Testis (tissue), 2 donors: ENCODE measurements at regions not wholly inside any gene's neighbourhood (a gene's known extent, or its start where the extent isn't known, plus 50 kb on each side); places are given as distances from the start of the nearest gene placed in this dataset.

Experiments
- DNase-seq: peaks from one replicate; pipeline ENCODE4 v3.0.0-alpha.2; 2019
- H3K27ac ChIP-seq, 2 donors: fragments of 200-600 bp; sonication (generic); one replicate each; pipeline ENCODE4 v1.5.1; 2019
- H3K27me3 ChIP-seq: fragments of 200-600 bp; sonication (generic); one replicate; pipeline ENCODE4 v1.5.1; 2019
- H3K36me3 ChIP-seq: fragments of 200-600 bp; sonication (generic); one replicate; pipeline ENCODE4 v1.5.1; 2017; ENCODE audit warnings: low read depth; ENCODE audit errors: missing control alignments
- H3K4me1 ChIP-seq: fragments of 200-600 bp; sonication (generic); one replicate; pipeline ENCODE4 v1.5.1; 2019
- H3K4me3 ChIP-seq, 2 donors: fragments of 200-600 bp; sonication (generic); one replicate each; pipeline ENCODE4 v1.5.1; 2017 to 2019
- H3K9me3 ChIP-seq: fragments of 200-600 bp; sonication (generic); one replicate; pipeline ENCODE4 v1.5.1; 2017
- POLR2A ChIP-seq: fragments of 450-650 bp; IDR thresholded peaks from one replicate; pipeline ENCODE4 v1.6.1; 2017; ENCODE audit warnings: antibody characterized with exemption, mild to moderate bottlenecking, moderate library complexity
- WGBS, 2 donors: methylation state at CpG; one replicate each; pipeline ENCODE4 v1.1.5; 2018; 5-methylcytosine and 5-hydroxymethylcytosine counted together
- intact Hi-C: fragments of 100-400 bp; cut with DNase I; formaldehyde crosslinking; loops from one replicate; pipeline ENCODE4 v1.15.1; 2023; ENCODE audit warnings: low total_unique reads
- TF ChIP-seq, protein P1 (sequence below), 3 experiments: fragments of 450-650 bp in 2 of 3; fragments of 200-600 bp in 1 of 3; sonication (generic) in 1 of 3; IDR thresholded peaks; one replicate each; pipeline ENCODE4 v1.5.1; 2016 to 2019; ENCODE audit warnings: antibody characterized with exemption in 3 of 3, mild to moderate bottlenecking in 2 of 3, moderate library complexity in 1 of 3

DNA sequence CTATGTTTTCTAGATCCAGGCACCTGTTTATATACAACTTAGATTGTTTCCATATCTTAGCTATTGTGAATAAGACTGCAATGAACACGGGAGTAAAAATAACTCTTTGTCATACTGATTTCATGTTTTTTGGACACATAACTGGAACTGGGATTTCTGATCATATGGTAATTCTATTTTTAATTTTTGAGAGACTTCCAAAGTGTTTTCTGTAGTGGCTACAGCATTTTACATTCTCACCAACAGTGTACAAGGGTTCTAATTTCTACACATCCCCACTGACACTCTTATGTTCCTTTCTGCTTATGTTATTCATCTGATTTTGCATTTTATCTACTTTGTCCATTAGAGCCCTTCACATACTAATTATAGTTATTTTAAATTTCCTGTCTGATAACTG is 1152.9 kb downstream of the SLITRK1 start:
- DNase-seq: no peak
- no peak overlapping the region for H3K4me3 ChIP-seq
- no peak overlapping the region for H3K27ac ChIP-seq
- no peaks in the 10 kb centered on the region for H3K36me3 ChIP-seq
- no peaks in the 10 kb centered on the region for H3K9me3 ChIP-seq
- WGBS, 2 donors: 80 to 90% methylated on average over 1 of the region's 1 CpG
- intact Hi-C loops: no loop called here
- no peaks in the 10 kb centered on the region for H3K27me3 ChIP-seq
- H3K4me1 ChIP-seq: no peaks in the 10 kb centered on the region
- TF ChIP-seq, protein P1, sequence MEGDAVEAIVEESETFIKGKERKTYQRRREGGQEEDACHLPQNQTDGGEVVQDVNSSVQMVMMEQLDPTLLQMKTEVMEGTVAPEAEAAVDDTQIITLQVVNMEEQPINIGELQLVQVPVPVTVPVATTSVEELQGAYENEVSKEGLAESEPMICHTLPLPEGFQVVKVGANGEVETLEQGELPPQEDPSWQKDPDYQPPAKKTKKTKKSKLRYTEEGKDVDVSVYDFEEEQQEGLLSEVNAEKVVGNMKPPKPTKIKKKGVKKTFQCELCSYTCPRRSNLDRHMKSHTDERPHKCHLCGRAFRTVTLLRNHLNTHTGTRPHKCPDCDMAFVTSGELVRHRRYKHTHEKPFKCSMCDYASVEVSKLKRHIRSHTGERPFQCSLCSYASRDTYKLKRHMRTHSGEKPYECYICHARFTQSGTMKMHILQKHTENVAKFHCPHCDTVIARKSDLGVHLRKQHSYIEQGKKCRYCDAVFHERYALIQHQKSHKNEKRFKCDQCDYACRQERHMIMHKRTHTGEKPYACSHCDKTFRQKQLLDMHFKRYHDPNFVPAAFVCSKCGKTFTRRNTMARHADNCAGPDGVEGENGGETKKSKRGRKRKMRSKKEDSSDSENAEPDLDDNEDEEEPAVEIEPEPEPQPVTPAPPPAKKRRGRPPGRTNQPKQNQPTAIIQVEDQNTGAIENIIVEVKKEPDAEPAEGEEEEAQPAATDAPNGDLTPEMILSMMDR (IDR thresholded peaks at IDR 0.05): no peak
- TF ChIP-seq POLR2A: no peak

DNA sequence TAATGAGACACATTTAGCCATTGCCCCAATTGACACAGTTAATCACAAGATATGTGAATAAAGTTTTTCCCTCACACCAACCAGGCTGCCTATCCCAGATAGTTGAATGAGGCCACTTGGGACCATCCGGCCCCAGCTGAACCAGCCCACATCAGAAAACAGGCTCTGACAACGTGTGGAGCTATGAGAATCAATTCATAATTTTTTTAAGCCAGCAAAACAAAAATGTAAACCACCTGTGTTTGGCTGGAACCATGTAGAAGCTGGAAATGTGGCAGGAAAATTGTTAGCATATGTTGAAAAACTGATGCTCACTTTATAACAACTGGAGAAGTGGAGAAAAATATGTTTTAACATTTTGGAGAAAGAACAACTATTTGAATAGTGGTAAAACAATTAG is 1161.3 kb downstream of the SLITRK1 start:
- no peaks in the 10 kb centered on the region for H3K4me1 ChIP-seq
- H3K27me3 ChIP-seq: no peaks in the 10 kb centered on the region
- H3K36me3 ChIP-seq: no peaks in the 10 kb centered on the region
- TF ChIP-seq, protein P1 (IDR thresholded peaks at IDR 0.05): no peak
- TF ChIP-seq POLR2A: no peak
- H3K4me3 ChIP-seq: no peak overlapping the region
- 62 to 68% methylated on average over 2 of the region's 2 CpGs for WGBS, 2 donors
- DNase-seq: no peak
- H3K9me3 ChIP-seq: no peaks in the 10 kb centered on the region
- intact Hi-C loops: no loop called here
- H3K27ac ChIP-seq: no peak overlapping the region

DNA sequence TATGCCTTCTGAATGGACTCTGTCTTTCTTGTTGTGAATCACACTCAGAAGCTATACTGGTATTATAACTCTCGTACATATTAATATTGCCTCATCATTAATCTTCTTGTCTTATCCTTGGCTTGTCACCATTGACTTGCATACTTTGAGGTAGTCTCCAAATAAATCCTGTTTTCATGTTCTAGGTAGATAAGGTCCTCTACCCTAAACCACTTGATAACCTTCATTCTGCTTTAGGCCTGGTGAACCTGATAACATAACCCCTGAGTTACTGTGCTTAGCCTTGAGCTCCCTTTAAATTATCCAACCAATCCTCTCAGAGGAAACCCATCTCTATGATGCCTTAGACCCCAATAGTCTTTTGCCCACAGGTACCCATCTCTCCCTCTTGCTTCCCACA is 1162.3 kb downstream of the SLITRK1 start:
- H3K27me3 ChIP-seq: no peaks in the 10 kb centered on the region
- H3K4me3 ChIP-seq: no peak overlapping the region
- 97 to 100% methylated on average over 1 of the region's 1 CpG for WGBS, 2 donors
- H3K27ac ChIP-seq: no peak overlapping the region
- no peaks in the 10 kb centered on the region for H3K36me3 ChIP-seq
- TF ChIP-seq POLR2A: no peak
- TF ChIP-seq, protein P1 (IDR thresholded peaks at IDR 0.05): no peak
- H3K9me3 ChIP-seq: no peaks in the 10 kb centered on the region
- intact Hi-C loops: no loop called here
- no peaks in the 10 kb centered on the region for H3K4me1 ChIP-seq
- DNase-seq: no peak

DNA sequence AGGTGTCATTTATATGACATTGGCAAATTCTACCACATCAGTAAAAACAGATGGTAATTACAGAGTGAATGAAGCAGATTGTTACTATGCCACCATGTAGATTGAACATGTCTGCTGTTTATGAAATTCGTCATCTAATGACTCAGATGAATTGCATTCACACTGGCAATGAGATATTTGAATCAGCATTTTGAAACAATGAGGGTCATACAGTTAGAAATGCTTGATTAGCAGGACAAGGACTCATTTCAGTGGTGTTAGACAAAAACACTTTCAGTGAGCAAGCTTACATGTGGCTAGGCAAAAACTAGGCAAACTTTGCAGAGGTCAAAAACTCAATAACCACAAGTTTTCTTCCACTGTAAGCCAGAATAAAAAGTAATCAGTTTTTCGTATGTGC is 1165.0 kb downstream of the SLITRK1 start:
- no peak overlapping the region for H3K4me3 ChIP-seq
- H3K4me1 ChIP-seq: no peaks in the 10 kb centered on the region
- TF ChIP-seq, protein P1 (IDR thresholded peaks at IDR 0.05): no peak
- no peak for DNase-seq
- H3K27ac ChIP-seq: no peak overlapping the region
- no peaks in the 10 kb centered on the region for H3K36me3 ChIP-seq
- no peaks in the 10 kb centered on the region for H3K9me3 ChIP-seq
- no peaks in the 10 kb centered on the region for H3K27me3 ChIP-seq
- WGBS, 2 donors: 57 to 77% methylated on average over 2 of the region's 2 CpGs
- intact Hi-C loops: no loop called here

DNA sequence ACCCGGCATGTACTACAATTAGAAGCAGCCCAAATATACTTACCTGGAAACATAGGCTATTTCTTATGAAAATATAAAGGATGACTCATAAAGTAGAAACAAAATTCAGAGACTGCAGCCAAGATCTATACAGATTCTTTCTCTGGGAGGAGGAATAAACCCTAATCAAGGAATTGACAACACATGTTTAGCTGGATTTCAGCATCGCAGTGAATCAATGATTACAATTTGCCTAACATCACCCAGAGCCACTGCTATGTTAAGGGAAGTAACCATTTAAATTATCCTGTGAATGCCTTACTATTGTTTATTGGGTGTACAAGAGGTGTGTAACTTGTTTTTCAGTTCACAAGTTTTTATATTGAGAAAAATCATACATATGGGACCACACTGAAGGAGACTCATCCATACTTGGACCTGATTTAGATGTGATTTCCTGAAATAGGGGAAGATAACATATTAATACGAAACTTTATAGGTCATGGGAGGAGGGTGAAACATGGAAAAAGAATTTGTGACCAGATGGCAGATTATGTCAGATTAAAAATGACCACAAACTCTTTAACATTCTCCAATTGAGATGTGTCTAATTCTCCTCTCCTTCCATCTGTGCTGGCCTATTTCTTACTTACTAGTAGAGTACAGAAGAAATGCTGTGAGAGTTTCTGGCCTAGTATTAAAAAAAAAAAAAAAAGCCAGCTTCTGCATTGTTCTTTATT is 1168.4 kb downstream of the SLITRK1 start:
- WGBS, 2 donors: 89 to 92% methylated on average over 3 of the region's 3 CpGs
- Histone ChIP-seq H3K4me3 (no peak overlapping the region), H3K9me3 (no peaks in the 10 kb centered on the region), H3K4me1 (no peaks in the 10 kb centered on the region), H3K36me3 (no peaks in the 10 kb centered on the region), H3K27ac (no peak overlapping the region), H3K27me3 (no peaks in the 10 kb centered on the region)
- intact Hi-C loops: no loop called here
- TF ChIP-seq, protein P1 (IDR thresholded peaks at IDR 0.05): no peak
- TF ChIP-seq POLR2A: no peak
- DNase-seq: no peak
